Activated CD8-positive, alpha-beta memory T cell treated with anti-CD3 and anti-CD28 coated beads, Interleukin-2, amount 10 ng/mL, durations not matched to agents 7 days and 5 days (primary cell): ENCODE measurements at regions not wholly inside any gene's neighbourhood (a gene's known extent, or its start where the extent isn't known, plus 50 kb on each side); places are given as distances from the start of the nearest gene placed in this dataset.

Experiments
- ATAC-seq: fragments of 150-1000 bp; cut with Tn5 transposase; one replicate; pipeline ENCODE4 v1.10.0; 2021; ENCODE audit warnings: moderate library complexity
- CTCF ChIA-PET: fragments of 350-600 bp; sonication (Branson Sonifier 250); formaldehyde crosslinking; loops from one replicate; lab custom pipeline; 2021; ENCODE audit warnings: antibody characterized with exemption; lab: Charles Lee
- DNase-seq: peaks from one replicate; pipeline ENCODE4 v3.0.0-alpha.2; 2020
- H3K27ac Mint-ChIP-seq: one replicate; pipeline ENCODE4 v1.8.0; 2021; ENCODE audit warnings: mild to moderate bottlenecking, mixed read lengths
- H3K27me3 Mint-ChIP-seq: one replicate; pipeline ENCODE4 v1.8.0; 2021; ENCODE audit warnings: mixed read lengths
- H3K36me3 Mint-ChIP-seq: one replicate; pipeline ENCODE4 v1.8.0; 2021; ENCODE audit warnings: mild to moderate bottlenecking, mixed read lengths
- H3K4me1 Mint-ChIP-seq: one replicate; pipeline ENCODE4 v1.8.0; 2021; ENCODE audit warnings: mixed read lengths
- H3K4me3 Mint-ChIP-seq: one replicate; pipeline ENCODE4 v1.8.0; 2021; ENCODE audit warnings: mild to moderate bottlenecking, moderate library complexity, mixed read lengths
- H3K9me3 Mint-ChIP-seq: one replicate; pipeline ENCODE4 v1.8.0; 2022; ENCODE audit warnings: low read depth, mixed read lengths

- no peaks in the 10 kb centered on the region for H3K36me3 Mint-ChIP-seq
- no peaks in the 10 kb centered on the region for H3K4me1 Mint-ChIP-seq
- no peak overlapping the region for H3K4me3 Mint-ChIP-seq
Observed at GRCh38 chr5:23072179-23072578, 219.0 kb upstream of the CDH12 start.

GRCh38 chr5:23071682-23072081 is 218.5 kb upstream of the CDH12 start:
- CTCF ChIA-PET = no interaction called here
- no peak for DNase-seq
- no peaks in the 10 kb centered on the region for H3K27me3 Mint-ChIP-seq
- ATAC-seq = no peak
- H3K4me3 Mint-ChIP-seq = no peak overlapping the region
- H3K36me3 Mint-ChIP-seq = no peaks in the 10 kb centered on the region
- H3K4me1 Mint-ChIP-seq = no peaks in the 10 kb centered on the region
- H3K9me3 Mint-ChIP-seq = peaks cover 5% of the 10 kb centered on the region
- no peak overlapping the region for H3K27ac Mint-ChIP-seq

More at GRCh38 chr5:23072179-23072578, 219.0 kb upstream of the CDH12 start:
- Mint-ChIP-seq H3K27me3 (no peaks in the 10 kb centered on the region), H3K9me3 (peaks cover 5% of the 10 kb centered on the region), H3K27ac (no peak overlapping the region)
- ATAC-seq (no peak), DNase-seq (no peak)
- CTCF ChIA-PET = no interaction called here

- H3K36me3 Mint-ChIP-seq = no peaks in the 10 kb centered on the region
- DNase-seq (no peak), ATAC-seq (no peak)
- H3K4me1 Mint-ChIP-seq = no peaks in the 10 kb centered on the region
- CTCF ChIA-PET = no interaction called here
- no peak overlapping the region for H3K4me3 Mint-ChIP-seq
- no peak overlapping the region for H3K27ac Mint-ChIP-seq
- peaks cover 5% of the 10 kb centered on the region for H3K9me3 Mint-ChIP-seq
- H3K27me3 Mint-ChIP-seq = no peaks in the 10 kb centered on the region
Observed at GRCh38 chr5:23064710-23065109, 211.6 kb upstream of the CDH12 start.

- Mint-ChIP-seq H3K4me1 (no peaks in the 10 kb centered on the region), H3K36me3 (no peaks in the 10 kb centered on the region), H3K27me3 (no peaks in the 10 kb centered on the region), H3K4me3 (no peak overlapping the region), H3K9me3 (peaks cover 7% of the 10 kb centered on the region), H3K27ac (no peak overlapping the region)
- CTCF ChIA-PET = no interaction called here
- ATAC-seq = no peak
- no peak for DNase-seq
Observed at GRCh38 chr5:23053846-23054245, 200.7 kb upstream of the CDH12 start.

DNA sequence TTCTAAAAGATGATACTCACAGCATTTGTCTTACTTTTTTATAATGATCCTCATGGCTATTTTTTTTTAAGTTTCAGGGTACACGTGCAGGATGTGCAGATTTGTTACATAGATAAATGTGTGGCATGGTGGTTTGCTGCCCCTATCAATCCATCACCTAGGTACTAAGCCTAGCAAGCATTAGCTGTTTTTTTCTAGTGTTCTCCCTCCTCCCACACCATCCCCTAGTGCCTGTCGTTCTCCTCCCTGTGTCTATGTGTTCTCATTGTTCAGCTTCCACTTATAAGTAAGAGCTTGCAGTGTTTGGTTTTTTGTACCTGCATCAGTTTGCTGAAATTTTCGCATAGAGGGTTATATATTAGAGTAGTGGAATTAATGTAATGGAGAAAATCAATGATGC is 189.1 kb upstream of the CDH12 start:
- Mint-ChIP-seq H3K9me3 (peaks cover 2% of the 10 kb centered on the region), H3K4me3 (no peak overlapping the region), H3K36me3 (no peaks in the 10 kb centered on the region), H3K4me1 (no peaks in the 10 kb centered on the region), H3K27ac (no peak overlapping the region), H3K27me3 (no peaks in the 10 kb centered on the region)
- ATAC-seq = no peak
- CTCF ChIA-PET = no interaction called here
- DNase-seq = no peak

DNA sequence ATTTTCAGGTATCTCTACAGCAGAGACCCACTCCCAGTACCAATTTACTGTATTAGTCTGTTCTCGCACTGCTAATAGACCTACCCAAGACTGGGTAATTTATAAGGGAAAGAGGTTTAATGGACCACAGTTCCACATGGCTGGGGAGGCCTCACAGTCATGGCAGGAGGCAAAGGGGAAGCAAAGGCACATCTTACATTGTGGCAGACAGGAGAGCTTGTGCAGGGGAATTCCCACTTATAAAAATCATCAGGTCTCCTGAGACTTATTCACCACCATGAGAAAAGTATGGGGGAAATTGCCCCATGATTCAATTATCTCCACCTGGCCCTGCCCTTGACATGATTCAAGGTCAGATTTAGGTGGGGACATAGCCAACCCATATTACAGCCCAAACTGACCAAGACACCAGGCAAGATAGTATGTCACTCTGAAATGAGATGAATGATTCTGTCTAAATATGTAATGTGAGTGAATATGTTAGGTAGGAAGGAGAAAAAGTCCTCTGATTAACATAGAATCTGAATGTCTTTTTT is 182.5 kb upstream of the CDH12 start:
- Mint-ChIP-seq H3K27ac (no peak overlapping the region), H3K27me3 (no peaks in the 10 kb centered on the region), H3K36me3 (no peaks in the 10 kb centered on the region), H3K4me1 (no peaks in the 10 kb centered on the region), H3K4me3 (no peak overlapping the region), H3K9me3 (peaks cover 5% of the 10 kb centered on the region)
- DNase-seq (no peak), ATAC-seq (no peak)
- CTCF ChIA-PET = no interaction called here

DNA sequence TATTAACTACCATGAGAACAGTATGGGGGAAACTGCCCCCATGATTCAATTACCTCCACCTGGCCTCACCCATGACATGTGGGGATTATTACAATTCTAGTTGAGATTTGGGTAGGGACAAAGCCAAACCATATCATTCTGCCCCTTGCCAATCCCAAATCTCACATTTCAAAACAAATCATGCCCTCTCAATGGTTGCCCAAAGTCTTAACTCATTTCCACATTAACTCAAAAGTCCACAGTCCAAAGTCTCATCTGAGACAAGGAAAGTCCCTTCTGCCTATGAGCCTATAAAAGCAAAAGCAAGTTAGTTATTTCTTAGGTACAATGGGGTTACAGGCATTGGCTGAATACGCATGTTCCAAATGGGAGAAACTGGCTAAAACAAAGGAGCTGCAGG is 180.7 kb upstream of the CDH12 start:
- no peak for ATAC-seq
- DNase-seq = no peak
- no peaks in the 10 kb centered on the region for H3K36me3 Mint-ChIP-seq
- no peak overlapping the region for H3K4me3 Mint-ChIP-seq
- CTCF ChIA-PET = no interaction called here
- H3K4me1 Mint-ChIP-seq = no peaks in the 10 kb centered on the region
- H3K27ac Mint-ChIP-seq = no peak overlapping the region
- no peaks in the 10 kb centered on the region for H3K27me3 Mint-ChIP-seq
- peaks cover 5% of the 10 kb centered on the region for H3K9me3 Mint-ChIP-seq

- no peak overlapping the region for H3K4me3 Mint-ChIP-seq
- H3K27me3 Mint-ChIP-seq = no peaks in the 10 kb centered on the region
- ATAC-seq (no peak), DNase-seq (no peak)
- CTCF ChIA-PET = no interaction called here
- H3K4me1 Mint-ChIP-seq = no peaks in the 10 kb centered on the region
- no peak overlapping the region for H3K27ac Mint-ChIP-seq
- H3K9me3 Mint-ChIP-seq = peaks cover 2% of the 10 kb centered on the region
- H3K36me3 Mint-ChIP-seq = no peaks in the 10 kb centered on the region
Observed at GRCh38 chr5:23029290-23029689, 176.1 kb upstream of the CDH12 start.

GRCh38 chr5:23028445-23029021 is 175.4 kb upstream of the CDH12 start:
- no peaks in the 10 kb centered on the region for H3K36me3 Mint-ChIP-seq
- H3K27ac Mint-ChIP-seq = no peak overlapping the region
- no peak for ATAC-seq

GRCh38 chr5:23027830-23028229 is 174.7 kb upstream of the CDH12 start:
- CTCF ChIA-PET = no interaction called here

More at GRCh38 chr5:23028445-23029021, 175.4 kb upstream of the CDH12 start:
- H3K4me1 Mint-ChIP-seq = no peaks in the 10 kb centered on the region
- H3K9me3 Mint-ChIP-seq = peaks cover 2% of the 10 kb centered on the region
- no peaks in the 10 kb centered on the region for H3K27me3 Mint-ChIP-seq
- no peak overlapping the region for H3K4me3 Mint-ChIP-seq
- CTCF ChIA-PET = no interaction called here
- no peak for DNase-seq

GRCh38 chr5:23027331-23027730 is 174.2 kb upstream of the CDH12 start:
- CTCF ChIA-PET = no interaction called here
- Mint-ChIP-seq H3K27me3 (no peaks in the 10 kb centered on the region), H3K4me3 (no peak overlapping the region), H3K36me3 (no peaks in the 10 kb centered on the region), H3K4me1 (no peaks in the 10 kb centered on the region), H3K27ac (no peak overlapping the region), H3K9me3 (peaks cover 3% of the 10 kb centered on the region)
- ATAC-seq (no peak), DNase-seq (no peak)

More at GRCh38 chr5:23027830-23028229, 174.7 kb upstream of the CDH12 start:
- Mint-ChIP-seq H3K36me3 (no peaks in the 10 kb centered on the region), H3K27me3 (no peaks in the 10 kb centered on the region), H3K9me3 (peaks cover 2% of the 10 kb centered on the region), H3K4me1 (no peaks in the 10 kb centered on the region), H3K27ac (no peak overlapping the region), H3K4me3 (no peak overlapping the region)
- ATAC-seq (no peak), DNase-seq (no peak)

- Mint-ChIP-seq H3K4me1 (no peaks in the 10 kb centered on the region), H3K36me3 (no peaks in the 10 kb centered on the region), H3K27ac (no peak overlapping the region), H3K9me3 (peaks cover 5% of the 10 kb centered on the region), H3K27me3 (no peaks in the 10 kb centered on the region), H3K4me3 (no peak overlapping the region)
- CTCF ChIA-PET = no interaction called here
- DNase-seq (no peak), ATAC-seq (no peak)
Observed at GRCh38 chr5:23026252-23027170, 173.4 kb upstream of the CDH12 start.

- H3K9me3 Mint-ChIP-seq = peaks cover 5% of the 10 kb centered on the region
- no peaks in the 10 kb centered on the region for H3K36me3 Mint-ChIP-seq
- no peak for DNase-seq
- no peaks in the 10 kb centered on the region for H3K27me3 Mint-ChIP-seq
- no peaks in the 10 kb centered on the region for H3K4me1 Mint-ChIP-seq
- no peak overlapping the region for H3K4me3 Mint-ChIP-seq
- ATAC-seq = no peak
- no peak overlapping the region for H3K27ac Mint-ChIP-seq
- CTCF ChIA-PET = no interaction called here
Observed at GRCh38 chr5:23025629-23026233, 172.6 kb upstream of the CDH12 start.
